Neuronal stem cell (in vitro differentiated cells): ENCODE measurements at regions not wholly inside any gene's neighbourhood (a gene's known extent, or its start where the extent isn't known, plus 50 kb on each side); places are given as distances from the start of the nearest gene placed in this dataset.
A peak's percentile ranks its signal among the peaks of the same experiment; 100 is the strongest.

Experiments
- DNase-seq: peaks from one replicate; pipeline ENCODE4 v3.0.0-alpha.2; 2013; ENCODE audit warnings: low spot score
- H2AFZ ChIP-seq: one replicate; pipeline ENCODE4 v1.6.1; 2013; ENCODE audit warnings: mild to moderate bottlenecking, low read length, inconsistent platforms
- H2AK5ac ChIP-seq: 2 replicates; pipeline ENCODE4 v1.6.1; 2013; ENCODE audit warnings: low read depth, mild to moderate bottlenecking, inconsistent platforms, low read length, moderate library complexity, mixed read lengths
- H2BK120ac ChIP-seq: 2 replicates; pipeline ENCODE4 v1.6.1; 2013; ENCODE audit warnings: low read depth, mild to moderate bottlenecking, inconsistent platforms, low read length, moderate library complexity, mixed read lengths
- H2BK12ac ChIP-seq: one replicate; pipeline ENCODE4 v1.6.1; 2013; ENCODE audit warnings: low read length, inconsistent platforms
- H2BK15ac ChIP-seq: 2 replicates; pipeline ENCODE4 v1.6.1; 2013; ENCODE audit warnings: mild to moderate bottlenecking, low read length, inconsistent platforms, mixed read lengths
- H2BK5ac ChIP-seq: one replicate; pipeline ENCODE4 v1.6.1; 2013; ENCODE audit warnings: inconsistent platforms, mild to moderate bottlenecking, low read length, moderate library complexity
- H3K14ac ChIP-seq: one replicate; pipeline ENCODE4 v1.6.1; 2013; ENCODE audit warnings: low read length, inconsistent platforms
- H3K18ac ChIP-seq: 2 replicates; pipeline ENCODE4 v1.6.1; 2013; ENCODE audit warnings: low read length, inconsistent platforms
- H3K23ac ChIP-seq: 2 replicates; pipeline ENCODE4 v1.6.1; 2013; ENCODE audit warnings: low read depth, mild to moderate bottlenecking, mixed read lengths, low read length, inconsistent platforms; ENCODE audit not compliant: poor library complexity
- H3K27ac ChIP-seq: replicated peaks from 3 replicates; pipeline ENCODE4 v1.5.1; 2013; ENCODE audit warnings: low read length, inconsistent platforms
- H3K27me3 ChIP-seq, 3 experiments: 2 replicates each; pipeline ENCODE4 v1.6.1; 2013; ENCODE audit warnings: low read length in 3 of 3, mild to moderate bottlenecking in 2 of 3, inconsistent platforms in 1 of 3, low read depth in 1 of 3, mixed read lengths in 1 of 3, moderate library complexity in 1 of 3; ENCODE audit not compliant: control insufficient read depth in 3 of 3, insufficient read depth in 3 of 3
- H3K36me3 ChIP-seq, 2 donors: replicated peaks in 1 of 2; 2 replicates each; pipeline ENCODE4 v1.6.1; 2013; ENCODE audit warnings: low read length in 2 of 2; ENCODE audit not compliant: control insufficient read depth in 2 of 2, insufficient read depth in 2 of 2
- H3K4ac ChIP-seq: 2 replicates; pipeline ENCODE4 v1.6.1; 2013; ENCODE audit warnings: inconsistent platforms, mild to moderate bottlenecking, low read length, moderate library complexity
- H3K4me1 ChIP-seq, 2 donors: 1 replicate in 1 of 2; 2 replicates in 1 of 2; pipeline ENCODE4 v1.6.1; 2013; ENCODE audit warnings: low read length in 2 of 2, low read depth in 1 of 2; ENCODE audit not compliant: control insufficient read depth in 2 of 2, insufficient read depth in 1 of 2
- H3K4me2 ChIP-seq: one replicate; pipeline ENCODE4 v1.6.1; 2013; ENCODE audit warnings: mild to moderate bottlenecking, low read length, inconsistent platforms; ENCODE audit not compliant: insufficient read depth, poor library complexity, severe bottlenecking
- H3K4me3 ChIP-seq, 2 donors: 2 replicates each; pipeline ENCODE4 v1.5.1; 2013; ENCODE audit warnings: low read length in 2 of 2, mild to moderate bottlenecking in 2 of 2, inconsistent platforms in 1 of 2, moderate library complexity in 1 of 2
- H3K79me1 ChIP-seq: one replicate; pipeline ENCODE4 v1.6.1; 2013; ENCODE audit warnings: low read depth, mild to moderate bottlenecking, inconsistent platforms, low read length, moderate library complexity
- H3K9ac ChIP-seq: one replicate; pipeline ENCODE4 v1.6.1; 2013; ENCODE audit warnings: mild to moderate bottlenecking, low read depth, low read length, inconsistent platforms; ENCODE audit not compliant: poor library complexity
- H3K9me3 ChIP-seq, 2 donors: replicated peaks in 1 of 2; 2 replicates each; pipeline versions ENCODE3 to v1.6.1; 2013; ENCODE audit warnings: low read length in 2 of 2, mild to moderate bottlenecking in 2 of 2, inconsistent platforms in 1 of 2, low read depth in 1 of 2, mixed read lengths in 1 of 2, moderate library complexity in 1 of 2; ENCODE audit not compliant: control insufficient read depth in 2 of 2, insufficient read depth in 1 of 2
- H4K8ac ChIP-seq: one replicate; pipeline ENCODE4 v1.6.1; 2013; ENCODE audit warnings: low read depth, mild to moderate bottlenecking, inconsistent platforms, low read length, moderate library complexity
- H4K91ac ChIP-seq: one replicate; pipeline ENCODE4 v1.6.1; 2013; ENCODE audit warnings: low read length, low read depth, mild to moderate bottlenecking, inconsistent platforms; ENCODE audit not compliant: poor library complexity
- WGBS, 2 donors: extraction: QIAGEN DNeasy Blood & Tissue Kit; methylation state at CpG; one replicate each; pipeline ENCODE4 v1.1.7; 2013; ENCODE audit warnings: missing lambda C conversion rate in 2 of 2, mixed read lengths in 1 of 2; ENCODE audit not compliant: insufficient read length in 2 of 2, insufficient replicate concordance in 1 of 2; ENCODE audit errors: extremely low coverage in 2 of 2; 5-methylcytosine and 5-hydroxymethylcytosine counted together

DNA sequence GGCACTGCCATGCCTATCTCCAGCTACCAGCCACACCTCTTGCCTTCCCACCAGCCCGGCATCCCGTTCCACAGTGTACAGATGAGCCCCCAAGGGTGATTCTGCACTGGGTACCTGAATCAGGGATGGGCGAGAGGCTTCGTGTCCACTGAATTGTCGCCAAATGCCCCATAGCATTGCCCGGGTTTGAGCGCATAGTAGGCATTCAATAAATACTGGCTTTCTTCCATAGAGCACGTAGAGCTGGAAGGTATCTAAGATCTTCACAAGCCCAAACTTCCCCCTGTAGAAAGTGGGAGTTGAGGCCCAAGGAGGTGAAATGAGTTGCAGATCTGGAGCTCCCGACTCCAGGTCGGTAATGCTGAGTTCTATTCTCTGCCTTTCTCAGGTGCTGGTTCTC, 358.7 kb downstream of the LPIN1 start:
- Histone ChIP-seq H3K23ac (no peak overlapping the region), H3K27me3 (no peaks in the 10 kb centered on the region), H2BK5ac (no peak overlapping the region), H2BK12ac (no peak overlapping the region), H4K8ac (no peak overlapping the region), H3K4me3 (no peak overlapping the region), H3K27ac (no peak overlapping the region), H2AK5ac (no peak overlapping the region), H3K9me3 (no peaks in the 10 kb centered on the region), H2BK120ac (no peak overlapping the region), H3K18ac (no peak overlapping the region), H4K91ac (no peak overlapping the region), H3K4me2 (no peak overlapping the region), H3K4me1 (peaks cover 4 to 8% of the 10 kb centered on the region in 2 donors), H3K14ac (no peak overlapping the region), H2AFZ (no peak overlapping the region), H3K9ac (no peak overlapping the region), H2BK15ac (no peak overlapping the region), H3K36me3 (no peaks in the 10 kb centered on the region), H3K4ac (no peak overlapping the region), H3K79me1 (no peaks in the 10 kb centered on the region)
- no CpG with 5 or more reads among the region's 10 CpGs for WGBS, 2 donors
- no peak for DNase-seq

DNA sequence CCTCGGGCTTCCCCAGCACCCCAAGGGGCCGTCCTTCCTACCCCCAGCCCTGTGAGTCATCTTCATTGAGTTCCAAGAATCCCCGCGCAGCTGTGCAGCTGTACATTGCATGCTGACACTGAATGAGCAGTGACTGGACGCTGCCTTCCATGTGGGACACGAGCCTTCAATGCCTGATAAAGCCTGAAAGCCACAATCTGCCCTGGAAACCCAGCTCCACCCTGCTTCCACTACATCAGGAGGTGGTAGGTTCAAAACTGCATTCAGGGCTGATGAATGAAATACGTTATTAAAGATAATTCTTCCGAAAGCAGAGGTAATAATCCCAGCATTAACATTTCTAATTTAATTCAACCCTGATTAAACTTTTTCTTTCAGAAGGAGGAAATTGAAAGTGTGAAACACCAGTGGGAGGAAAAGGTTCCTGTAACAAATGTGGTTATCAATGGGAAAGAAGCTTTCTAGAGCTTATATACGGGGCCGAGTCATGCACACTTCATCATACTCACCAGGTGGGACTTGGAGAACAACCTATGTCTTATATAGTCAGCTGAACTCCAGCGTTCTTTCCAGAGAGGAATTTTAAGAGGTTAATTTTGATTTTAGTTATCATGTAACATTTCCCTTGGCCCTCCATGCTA, 360.1 kb downstream of the LPIN1 start:
- peak overlapping the region; percentile 32 for H2AFZ ChIP-seq
- H3K27me3 ChIP-seq, result no peaks in the 10 kb centered on the region
- H3K9me3 ChIP-seq, result peaks cover 0 to 3% of the 10 kb centered on the region in 2 donors
- H3K27ac ChIP-seq, result no peak overlapping the region
- H3K4me1 ChIP-seq, result peaks cover 4 to 5% of the 10 kb centered on the region in 2 donors
- H3K4ac ChIP-seq, result no peak overlapping the region
- H3K23ac ChIP-seq, result no peak overlapping the region
- H3K14ac ChIP-seq, result no peak overlapping the region
- H2BK120ac ChIP-seq, result no peak overlapping the region
- H3K9ac ChIP-seq, result no peak overlapping the region
- H3K36me3 ChIP-seq, result no peaks in the 10 kb centered on the region
- H3K79me1 ChIP-seq, result no peaks in the 10 kb centered on the region
- H2BK15ac ChIP-seq, result no peak overlapping the region
- H2AK5ac ChIP-seq, result no peak overlapping the region
- no CpG with 5 or more reads among the region's 11 CpGs for WGBS, 2 donors
- H3K4me2 ChIP-seq, result no peak overlapping the region
- no peak overlapping the region for H2BK12ac ChIP-seq
- H2BK5ac ChIP-seq, result no peak overlapping the region
- no peak for DNase-seq
- no peak overlapping the region for H4K91ac ChIP-seq
- no peak overlapping the region for H3K18ac ChIP-seq
- no peak overlapping the region for H4K8ac ChIP-seq
- no peak overlapping the region for H3K4me3 ChIP-seq

DNA sequence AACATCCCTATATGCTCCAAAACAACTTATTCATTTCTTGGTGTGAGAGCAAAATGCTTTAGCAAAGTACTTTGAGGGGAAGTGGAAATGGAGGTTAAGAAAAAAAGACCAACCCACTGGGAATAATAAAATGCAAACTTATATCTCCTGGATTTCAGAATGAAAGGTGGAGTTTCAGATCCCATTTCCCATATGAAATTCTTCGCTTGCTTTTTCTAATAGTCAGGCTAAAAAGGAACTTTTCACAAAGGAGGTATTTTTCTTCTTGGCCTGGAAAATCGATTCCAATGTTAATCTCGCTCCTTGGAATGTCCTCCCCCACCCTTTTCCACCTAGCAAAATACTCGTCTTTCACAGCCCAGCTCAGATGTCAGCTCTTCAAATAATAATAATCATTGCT, 360.9 kb downstream of the LPIN1 start:
- Histone ChIP-seq H3K27me3 (no peaks in the 10 kb centered on the region), H4K91ac (no peak overlapping the region), H3K18ac (no peak overlapping the region), H4K8ac (no peak overlapping the region), H2BK15ac (no peak overlapping the region), H2BK5ac (no peak overlapping the region), H3K4ac (no peak overlapping the region), H2AFZ (no peak overlapping the region), H3K14ac (no peak overlapping the region), H3K79me1 (no peaks in the 10 kb centered on the region), H3K4me1 (peaks cover 4 to 5% of the 10 kb centered on the region in 2 donors), H3K36me3 (no peaks in the 10 kb centered on the region), H2BK120ac (no peak overlapping the region), H2AK5ac (no peak overlapping the region), H3K9me3 (peaks cover 0 to 3% of the 10 kb centered on the region in 2 donors), H2BK12ac (no peak overlapping the region), H3K4me2 (no peak overlapping the region), H3K4me3 (no peak overlapping the region), H3K27ac (no peak overlapping the region), H3K9ac (no peak overlapping the region), H3K23ac (no peak overlapping the region)
- DNase-seq, result no peak
- no CpG with 5 or more reads among the region's 4 CpGs for WGBS, 2 donors

DNA sequence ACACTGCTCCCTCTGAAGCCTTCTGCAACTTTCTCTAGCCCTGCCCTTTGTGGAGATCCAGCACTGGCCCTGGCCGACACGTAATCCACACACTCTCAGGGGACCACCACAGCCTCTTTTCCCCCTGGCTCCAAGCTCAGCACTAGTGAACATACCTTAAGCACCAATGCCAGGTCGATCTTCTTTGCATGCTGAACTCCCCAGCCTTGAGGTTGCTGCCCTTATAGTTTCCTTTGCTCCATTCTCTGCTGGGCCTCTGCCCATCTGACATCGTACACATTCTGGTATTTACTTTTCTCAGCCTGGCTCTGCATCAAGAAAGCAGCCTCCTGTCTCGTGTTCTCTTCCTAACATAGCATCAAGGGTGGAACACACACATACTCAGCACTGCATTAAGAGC, 361.5 kb downstream of the LPIN1 start:
- Histone ChIP-seq H3K4me2 (no peak overlapping the region), H3K79me1 (no peaks in the 10 kb centered on the region), H2BK15ac (no peak overlapping the region), H4K8ac (no peak overlapping the region), H3K14ac (no peak overlapping the region), H3K4ac (no peak overlapping the region), H3K27me3 (no peaks in the 10 kb centered on the region), H2BK12ac (no peak overlapping the region), H3K9ac (no peak overlapping the region), H3K18ac (no peak overlapping the region), H2AK5ac (peak overlapping the region; percentile 33), H2AFZ (peak overlapping the region; percentile 37), H3K4me3 (no peak overlapping the region), H3K36me3 (no peaks in the 10 kb centered on the region), H3K23ac (no peak overlapping the region), H2BK120ac (no peak overlapping the region), H2BK5ac (no peak overlapping the region), H3K27ac (no peak overlapping the region), H4K91ac (no peak overlapping the region), H3K4me1 (peaks cover 4 to 5% of the 10 kb centered on the region in 2 donors), H3K9me3 (peaks cover 0 to 3% of the 10 kb centered on the region in 2 donors)
- WGBS, 2 donors, result no CpG with 5 or more reads among the region's 5 CpGs
- DNase-seq, result no peak
